Erythroblast (primary cell): ENCODE measurements at regions not wholly inside any gene's neighbourhood (a gene's known extent, or its start where the extent isn't known, plus 50 kb on each side); places are given as distances from the start of the nearest gene placed in this dataset.

Experiments
- DNase-seq, 2 experiments: peaks; one replicate each; lab custom pipeline; 2025; lab: John Stamatoyannopoulos, UW
- GATA1 ChIP-seq: IDR thresholded peaks from 2 replicates; pipeline ENCODE4 v1.6.1; 2011; ENCODE audit warnings: low read depth, mild to moderate bottlenecking, control low read depth, low read length, moderate library complexity
- POLR2A ChIP-seq: IDR thresholded peaks from 2 replicates; pipeline ENCODE4 v1.6.1; 2011; ENCODE audit warnings: mild to moderate bottlenecking, low read length

DNA sequence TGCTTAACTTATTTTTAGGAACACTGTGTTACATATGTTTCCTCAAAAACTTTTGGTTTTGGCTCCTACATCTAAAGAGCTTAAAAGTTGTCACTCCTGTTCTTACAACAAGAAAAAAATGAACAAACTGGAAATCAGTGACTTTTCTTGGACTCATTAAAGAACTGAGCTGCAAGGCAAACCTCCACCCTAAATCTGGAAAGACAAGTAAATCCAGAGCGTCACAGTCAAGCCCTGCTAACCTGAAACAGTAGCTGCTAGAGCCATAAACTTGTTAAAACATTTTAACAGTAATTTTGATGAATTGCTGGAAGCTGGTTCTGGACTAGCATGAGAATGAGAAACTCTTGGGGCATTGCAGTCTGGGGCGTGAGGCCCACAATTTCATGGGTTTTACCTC, 350.5 kb upstream of the COL8A1 start:
- no peak for TF ChIP-seq GATA1
- no peak for TF ChIP-seq POLR2A

GRCh38 chr3:99286266-99286845, 352.0 kb upstream of the COL8A1 start:
- TF ChIP-seq GATA1 (no peak), POLR2A (no peak)

More for the DNA sequence above, 350.5 kb upstream of the COL8A1 start:
- DNase-seq, result no peak

GRCh38 chr3:99269606-99270351, 368.3 kb upstream of the DCBLD2 start:
- no peak for DNase-seq
- TF ChIP-seq GATA1, result no peak
- no peak for TF ChIP-seq POLR2A

More at GRCh38 chr3:99286266-99286845, 352.0 kb upstream of the COL8A1 start:
- no peak for DNase-seq

- DNase-seq, result no peak
- no peak for TF ChIP-seq POLR2A
- no peak for TF ChIP-seq GATA1
Observed at GRCh38 chr3:99256788-99257187, 355.3 kb upstream of the DCBLD2 start.

DNA sequence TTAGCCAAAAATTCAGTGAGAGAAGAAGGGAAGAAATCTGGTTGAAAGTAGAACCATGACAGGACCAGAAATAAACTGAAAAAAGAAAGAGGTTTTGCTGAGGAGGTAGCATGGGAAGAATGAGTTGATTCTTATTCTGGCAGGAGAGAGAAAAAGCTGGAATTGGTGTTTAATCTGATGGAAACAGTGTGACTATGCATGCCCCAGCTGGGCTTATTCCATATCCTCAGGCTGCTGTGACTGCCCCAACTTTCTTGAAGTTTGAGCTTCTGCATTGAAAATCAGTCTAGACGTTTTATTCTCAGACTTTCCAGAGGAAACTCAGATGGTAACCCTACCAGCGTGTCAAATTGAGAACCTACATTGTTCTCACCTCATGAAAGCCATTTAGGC, 352.5 kb upstream of the DCBLD2 start:
- DNase-seq, result no peak
- TF ChIP-seq POLR2A (no peak), GATA1 (no peak)

DNA sequence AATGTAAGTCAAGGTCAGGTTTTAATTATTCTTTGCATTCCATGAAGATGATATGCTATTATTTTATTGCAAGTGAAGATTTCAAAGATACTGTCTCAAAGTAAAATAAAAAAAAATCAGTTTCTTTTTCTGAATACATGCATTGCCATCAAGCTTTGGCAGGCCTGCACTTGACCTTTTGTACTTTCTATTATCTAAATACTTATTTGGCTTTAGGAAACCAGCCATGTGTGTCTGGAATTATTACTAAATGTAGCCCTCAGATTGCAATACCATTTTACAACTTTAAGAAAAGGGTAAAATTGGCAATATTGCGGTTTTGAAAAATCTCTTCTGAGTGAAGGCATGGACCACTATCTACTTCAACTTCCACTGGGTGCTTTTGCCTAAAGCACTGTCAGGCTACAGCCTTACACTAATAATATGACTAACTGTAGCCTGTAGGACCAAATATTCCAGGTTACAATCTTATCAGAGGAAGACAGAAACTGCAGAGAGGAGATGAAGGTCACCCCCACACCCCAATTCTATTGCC, 349.4 kb upstream of the DCBLD2 start:
- DNase-seq, result no peak
- TF ChIP-seq POLR2A (no peak), GATA1 (no peak)

DNA sequence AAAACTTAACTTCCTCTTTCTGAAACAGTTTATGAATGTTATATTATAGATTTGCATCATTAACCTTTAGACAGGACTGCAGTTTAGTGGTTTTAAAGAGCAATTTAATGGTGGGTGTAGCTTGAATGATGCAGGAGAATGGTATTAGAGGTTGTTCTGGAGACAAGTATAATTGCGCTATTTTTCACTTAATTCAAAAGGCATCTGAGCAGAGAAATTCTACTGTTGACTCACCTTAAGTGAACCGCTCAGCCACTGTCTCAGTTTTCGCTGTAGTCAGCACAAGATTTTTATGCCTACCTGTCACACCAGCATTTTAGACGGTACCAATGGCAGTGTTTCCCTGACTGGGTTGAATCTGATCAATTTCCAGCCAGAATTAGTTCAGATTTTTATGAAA, 348.8 kb upstream of the DCBLD2 start:
- no peak for TF ChIP-seq POLR2A
- TF ChIP-seq GATA1, result no peak
- no peak for DNase-seq

GRCh38 chr3:99249627-99250026, 348.1 kb upstream of the DCBLD2 start:
- no peak for DNase-seq
- TF ChIP-seq GATA1 (no peak), POLR2A (no peak)

DNA sequence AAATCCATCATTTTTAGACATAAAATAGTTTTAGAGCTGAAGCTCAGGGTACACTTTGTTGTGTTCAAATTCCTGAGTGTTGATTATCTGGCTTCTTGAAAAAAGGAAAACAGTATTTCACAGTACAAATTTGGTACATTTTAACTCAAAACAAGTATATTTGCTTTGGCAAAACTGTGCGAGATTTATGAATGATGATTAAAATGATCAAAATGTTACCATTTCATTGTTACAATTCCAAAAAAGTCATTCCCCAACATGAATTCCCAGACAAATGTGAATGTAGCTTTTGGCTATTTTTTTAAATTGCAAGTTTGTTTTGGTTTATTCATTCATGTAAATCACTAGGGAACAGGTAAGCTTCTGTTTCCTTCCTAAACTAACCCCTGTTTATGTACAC, 347.4 kb upstream of the DCBLD2 start:
- TF ChIP-seq GATA1, result no peak
- no peak for TF ChIP-seq POLR2A

DNA sequence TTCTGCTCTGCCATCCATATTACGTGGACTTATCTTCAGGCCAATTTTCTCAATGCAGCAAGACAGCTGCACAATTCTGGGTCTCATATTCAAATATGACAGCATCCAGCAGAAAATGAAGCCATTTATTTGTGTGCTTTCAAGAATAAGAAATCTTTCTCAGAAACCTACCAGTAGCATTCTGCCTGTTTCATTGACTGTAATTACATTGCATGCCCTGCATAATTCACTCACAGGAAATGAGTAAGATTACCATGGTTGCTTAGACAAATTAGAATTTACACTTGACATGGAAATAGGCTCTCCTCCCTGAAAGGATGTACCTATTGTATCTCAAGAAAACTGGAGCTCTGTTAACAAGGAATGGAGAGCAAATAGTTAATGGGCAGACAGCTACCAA, 346.6 kb upstream of the DCBLD2 start:
- TF ChIP-seq POLR2A (no peak), GATA1 (no peak)
- no peak for DNase-seq

More for the DNA sequence above, 347.4 kb upstream of the DCBLD2 start:
- no peak for DNase-seq

DNA sequence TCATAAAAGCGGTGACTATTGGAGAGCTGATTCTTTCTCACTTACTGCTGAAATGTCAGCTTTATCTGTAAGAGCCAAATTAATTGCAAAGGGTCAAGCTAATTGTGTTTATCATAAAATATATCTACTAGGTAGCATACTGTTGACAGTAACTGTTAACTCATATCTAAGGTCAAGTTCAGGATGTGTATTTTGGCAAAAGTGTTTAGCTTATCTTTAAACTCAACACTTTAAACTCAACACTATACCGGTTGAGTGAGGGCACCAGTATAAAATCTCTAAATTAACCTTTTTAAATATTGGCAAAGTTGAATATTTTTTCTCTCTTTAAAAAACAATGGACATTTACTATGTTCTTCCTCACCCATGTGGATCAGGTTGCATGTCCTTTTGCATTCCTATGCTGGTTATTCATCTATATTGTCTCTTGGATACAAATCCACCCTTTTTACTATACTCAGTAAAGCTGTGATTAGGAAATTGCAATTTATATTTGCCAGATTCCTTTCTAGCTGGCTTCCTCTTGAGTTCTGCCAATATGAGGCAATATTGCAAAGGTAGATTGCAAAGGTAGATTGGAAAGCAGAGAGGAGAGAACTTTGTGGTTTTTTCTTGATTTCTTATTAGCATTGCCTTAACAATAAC, 344.6 kb upstream of the DCBLD2 start:
- TF ChIP-seq POLR2A (no peak), GATA1 (no peak)
- DNase-seq, result no peak

- TF ChIP-seq POLR2A, result no peak
- TF ChIP-seq GATA1, result no peak
- DNase-seq, result no peak
Observed at GRCh38 chr3:99242271-99242670, 340.8 kb upstream of the DCBLD2 start.

- DNase-seq, result no peak
Observed at GRCh38 chr3:99240700-99241099, 339.2 kb upstream of the DCBLD2 start.

GRCh38 chr3:99236576-99236975, 335.1 kb upstream of the DCBLD2 start:
- no peak for DNase-seq
- no peak for TF ChIP-seq POLR2A
- no peak for TF ChIP-seq GATA1

More at GRCh38 chr3:99240700-99241099, 339.2 kb upstream of the DCBLD2 start:
- TF ChIP-seq GATA1 (no peak), POLR2A (no peak)
